ENCODE measurements at regions not wholly inside any gene's neighbourhood (a gene's known extent, or its start where the extent isn't known, plus 50 kb on each side); places are given as distances from the start of the nearest gene placed in this dataset.
"Not testable (repeated sequence)": the region's sequence is repeated elsewhere in the genome, so short reads cannot be mapped to it uniquely, and the experiment has no call there.

GRCh38 chr5:128813317-128814070 lies 151.8 kb upstream of the SLC27A6 start:
- DNase-seq: no peak

- DNase-seq: no peak
These were observed 150.1 kb upstream of the SLC27A6 start for GRCh38 chr5:128815201-128815600.

GRCh38 chr5:128825826-128826225 lies 139.5 kb upstream of the SLC27A6 start:
- DNase-seq: no peak

- no peak for DNase-seq
These were observed 139.0 kb upstream of the SLC27A6 start for GRCh38 chr5:128826275-128826674.

DNA sequence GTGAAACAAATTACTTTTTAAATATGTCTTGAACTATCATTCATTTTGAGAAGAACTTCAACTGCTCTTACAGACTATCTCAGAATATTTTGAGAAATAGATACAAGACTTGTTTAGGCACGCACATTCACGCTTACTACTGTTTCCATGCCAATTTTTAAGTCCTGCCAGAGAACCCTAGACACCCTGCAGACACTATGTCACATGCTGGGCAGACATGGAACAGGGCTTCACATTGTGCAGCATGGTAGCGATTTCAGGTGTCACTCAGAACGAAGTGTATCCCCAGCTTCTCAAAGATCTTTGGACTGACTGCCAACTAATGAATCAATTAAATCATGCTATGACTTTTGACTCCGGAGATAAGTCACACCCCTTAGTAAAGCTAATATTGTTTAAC lies 128.7 kb upstream of the SLC27A6 start:
- no peak for DNase-seq

GRCh38 chr5:128838623-128839022 lies 126.7 kb upstream of the SLC27A6 start:
- DNase-seq: no peak

GRCh38 chr5:128842241-128842640 lies 123.0 kb upstream of the SLC27A6 start:
- DNase-seq: peak; percentile 20

GRCh38 chr5:128844354-128844923 lies 120.8 kb upstream of the SLC27A6 start:
- no peak for DNase-seq

GRCh38 chr5:128850049-128850448 lies 115.2 kb upstream of the SLC27A6 start:
- no peak for DNase-seq

DNA sequence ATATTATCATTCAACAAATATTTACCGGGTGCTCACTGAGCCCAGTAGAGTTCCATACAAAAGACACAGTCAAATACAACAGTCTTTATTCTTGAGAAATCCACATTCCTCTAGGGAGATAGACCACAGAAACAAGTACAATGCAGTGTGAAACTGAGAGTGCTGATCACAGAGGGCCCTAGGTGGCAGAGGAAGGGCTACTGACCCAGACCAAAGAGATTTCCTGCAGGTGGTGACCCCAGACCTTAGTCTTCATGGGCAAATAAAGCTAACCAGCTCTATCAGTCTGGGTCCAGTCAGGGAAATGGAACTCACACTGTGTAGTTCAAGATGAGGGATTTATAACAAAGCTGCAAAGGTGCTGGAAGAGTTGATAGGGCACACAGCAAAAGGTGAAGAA lies 110.4 kb upstream of the SLC27A6 start:
- DNase-seq: no peak

- no peak for DNase-seq
These were observed 108.1 kb upstream of the SLC27A6 start for GRCh38 chr5:128857076-128857677.

GRCh38 chr5:128858995-128859394 lies 106.3 kb upstream of the SLC27A6 start:
- no peak for DNase-seq

GRCh38 chr5:128861155-128861554 lies 104.1 kb upstream of the SLC27A6 start:
- DNase-seq: not testable (repeated sequence)

DNA sequence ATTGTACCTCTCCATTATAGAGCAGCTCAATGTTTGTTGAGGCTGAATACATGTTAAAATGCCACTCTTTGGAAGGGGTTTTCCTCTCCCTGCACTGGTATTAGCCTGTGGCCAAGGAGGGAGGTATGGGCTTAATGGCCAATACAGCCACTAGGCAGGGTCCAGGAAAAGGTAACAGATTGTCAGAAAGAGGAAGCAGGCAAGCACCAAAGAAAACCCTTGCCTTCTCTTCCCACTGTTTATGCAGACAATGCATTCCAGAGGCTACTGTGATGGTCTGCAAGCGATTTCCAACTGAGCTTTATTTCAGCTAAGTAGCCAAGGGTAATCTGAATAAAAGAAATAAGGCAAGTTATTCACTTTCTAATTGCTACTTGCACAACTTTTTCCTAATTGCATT lies 95.3 kb upstream of the SLC27A6 start:
- DNase-seq: no peak

GRCh38 chr5:128870373-128870772 lies 94.9 kb upstream of the SLC27A6 start:
- peak; percentile 53 for DNase-seq

DNA sequence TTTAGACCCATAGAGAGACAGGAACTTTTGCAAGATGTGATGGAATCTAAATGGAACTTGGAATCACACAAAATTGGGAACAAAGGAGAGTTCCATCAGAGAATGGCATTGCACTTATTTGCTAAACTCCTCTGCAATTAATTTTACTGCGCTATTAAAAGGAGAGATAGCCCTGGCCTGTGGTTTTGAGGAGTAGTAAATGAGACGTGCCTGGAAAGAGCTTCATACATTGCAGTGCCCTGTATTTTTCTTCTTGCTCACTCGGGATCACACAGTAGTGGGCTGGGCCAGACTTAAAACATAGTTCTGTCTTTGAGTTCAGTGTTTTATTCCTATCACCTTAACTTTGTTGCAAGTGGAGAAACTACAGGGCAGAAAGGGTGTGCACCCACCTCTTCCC lies 94.4 kb upstream of the SLC27A6 start:
- no peak for DNase-seq

GRCh38 chr5:128876569-128877382 lies 88.5 kb upstream of the SLC27A6 start:
- no peak for DNase-seq

- DNase-seq: no peak
These were observed 87.8 kb upstream of the SLC27A6 start for GRCh38 chr5:128877476-128877875.

GRCh38 chr5:128881502-128882018 lies 83.7 kb upstream of the SLC27A6 start:
- no peak for DNase-seq

GRCh38 chr5:128885649-128886255 lies 79.5 kb upstream of the SLC27A6 start:
- DNase-seq: no peak

GRCh38 chr5:128895122-128895521 lies 70.2 kb upstream of the SLC27A6 start:
- no peak for DNase-seq

DNA sequence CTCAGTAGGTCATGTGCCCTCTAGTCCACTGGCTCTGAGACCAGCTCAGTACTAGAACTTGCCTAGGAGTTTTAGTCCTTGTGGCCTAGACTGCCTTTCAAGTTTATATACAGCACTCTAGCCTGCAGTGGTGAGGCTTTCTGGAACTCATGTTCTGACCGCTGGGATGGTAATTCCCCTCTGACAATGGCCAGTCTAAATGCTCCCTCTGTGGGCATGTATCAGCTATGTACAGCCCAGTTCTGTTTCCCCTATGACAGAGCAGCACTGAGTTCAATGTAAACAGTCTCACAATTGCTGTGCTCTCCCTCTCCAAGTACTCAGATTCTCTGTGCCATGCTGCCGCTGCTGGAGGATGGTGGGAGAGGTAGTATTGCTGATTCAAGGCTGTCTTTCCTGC lies 68.6 kb upstream of the SLC27A6 start:
- DNase-seq: no peak

DNA sequence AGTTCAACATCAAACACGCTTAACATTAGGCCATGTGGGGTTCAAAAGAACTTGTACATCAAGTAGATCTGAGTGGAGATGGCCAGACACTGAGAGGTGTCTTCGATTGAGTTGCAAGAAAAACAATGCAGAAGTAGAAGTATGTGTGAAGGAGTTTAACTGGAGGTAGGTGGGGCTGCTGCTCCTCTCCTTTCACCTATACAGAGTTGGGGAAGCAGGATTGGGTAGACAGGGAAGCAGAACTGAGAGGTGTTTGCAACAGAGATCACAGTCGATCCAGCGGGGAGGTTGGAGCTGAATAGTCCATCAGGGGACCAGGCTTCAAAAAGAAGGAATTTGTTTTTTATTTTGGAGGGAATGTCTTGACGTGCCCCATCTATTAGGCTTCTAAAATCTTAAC lies 61.7 kb upstream of the SLC27A6 start:
- no peak for DNase-seq

All from right hindlimb (tissue), 1 donor.